GM18502 (cell line): ENCODE measurements at regions not wholly inside any gene's neighbourhood (a gene's known extent, or its start where the extent isn't known, plus 50 kb on each side); places are given as distances from the start of the nearest gene placed in this dataset.
"Not testable (repeated sequence)": the region's sequence is repeated elsewhere in the genome, so short reads cannot be mapped to it uniquely, and the experiment has no call there.

ENCODE experiments used
- ATAC-seq: cut with Tn5 transposase; IDR thresholded peaks from one replicate; pipeline ENCODE4 v1.9.1; 2021; ENCODE audit warnings: mild to moderate bottlenecking; ENCODE audit not compliant: unreplicated experiment, poor library complexity

DNA sequence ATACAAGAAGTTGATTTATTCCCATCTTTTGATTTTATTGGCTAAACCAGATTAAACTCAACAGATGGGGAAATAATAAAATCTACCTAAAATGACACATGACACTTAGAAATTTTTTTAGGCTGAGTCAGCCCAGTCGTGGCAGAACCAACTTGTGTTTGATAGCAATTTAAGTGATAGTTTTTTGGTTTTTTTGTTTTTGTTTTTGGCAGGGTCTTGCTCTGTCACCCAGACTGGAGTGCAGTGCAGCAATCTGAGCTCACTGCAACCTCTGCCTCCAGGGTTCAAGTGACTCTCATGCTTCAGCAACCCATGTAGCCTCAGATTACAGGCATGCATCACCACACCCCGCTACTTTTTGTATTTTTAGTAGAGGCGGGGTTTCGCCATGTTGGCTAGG is 370.3 kb upstream of the NOCT start:
- no peak for ATAC-seq

DNA sequence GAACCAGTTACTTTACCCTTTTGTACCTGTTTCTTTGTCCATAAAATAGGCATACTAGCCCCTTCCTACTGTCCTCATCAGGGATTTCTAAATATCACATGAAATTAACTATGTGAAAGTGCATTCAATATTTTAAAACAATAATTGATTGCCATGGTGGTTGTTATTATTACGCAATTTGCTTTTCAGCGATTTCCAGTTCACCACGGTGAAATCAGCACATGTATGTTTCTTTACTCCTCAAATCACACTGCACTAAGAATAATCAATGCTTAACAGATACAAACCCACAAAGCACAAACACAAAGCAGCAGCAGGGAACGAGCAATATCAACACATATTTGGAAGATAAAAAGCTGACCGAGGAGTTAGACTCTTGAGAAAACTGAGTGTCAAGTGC is 371.3 kb upstream of the NOCT start:
- no peak for ATAC-seq

DNA sequence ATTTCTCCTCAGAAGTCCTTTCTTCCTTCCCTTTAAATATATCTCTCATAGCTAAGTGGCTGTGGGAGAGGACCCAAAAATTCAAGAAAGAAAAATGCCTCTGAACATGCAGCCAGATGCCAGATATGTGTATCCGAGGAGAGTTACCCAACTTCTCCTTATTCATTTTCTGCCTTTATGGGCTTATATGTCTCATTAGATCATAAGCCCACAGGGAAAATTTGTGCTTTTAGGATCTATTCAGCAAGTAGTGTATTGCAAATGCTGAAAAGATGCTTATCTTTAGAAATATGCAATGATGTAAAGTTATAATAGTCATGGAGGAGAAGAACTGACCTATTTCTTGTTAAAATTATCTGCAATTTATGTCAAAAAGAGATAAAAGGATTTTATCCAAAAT is 371.8 kb upstream of the NOCT start:
- no peak for ATAC-seq

DNA sequence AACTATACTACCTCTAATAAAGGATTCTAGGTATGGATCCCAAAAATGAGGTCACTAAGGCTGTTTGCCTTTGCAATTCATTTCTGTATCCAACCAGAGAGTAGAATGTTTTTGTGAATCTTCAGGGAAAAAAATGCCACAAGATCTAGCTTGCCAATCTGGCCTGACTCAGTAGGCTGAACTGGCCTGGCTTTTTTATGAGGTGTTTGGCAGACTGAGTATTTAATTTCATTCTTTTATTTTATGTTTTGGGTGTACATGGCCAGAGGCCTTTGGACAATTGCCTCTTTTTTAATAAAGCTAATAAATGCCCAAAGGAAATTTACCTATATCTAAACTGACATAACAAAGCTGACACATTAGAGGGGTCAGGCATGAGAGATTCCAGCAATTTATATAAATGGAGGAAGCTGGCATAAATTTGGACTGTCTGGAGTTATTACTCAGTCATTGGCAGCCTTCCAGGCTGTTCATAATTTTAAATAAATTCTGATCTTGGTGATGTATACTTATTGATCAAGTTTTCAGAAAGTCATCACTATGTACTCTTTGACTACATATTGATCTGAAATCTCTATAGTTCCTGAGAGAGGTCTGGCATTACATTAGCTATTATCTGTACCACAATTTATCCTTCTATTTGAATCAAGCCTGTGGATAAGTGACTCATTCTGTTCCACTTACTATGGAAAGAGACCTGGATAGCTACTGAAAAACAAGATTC is 376.4 kb upstream of the NOCT start:
- ATAC-seq, result no peak

DNA sequence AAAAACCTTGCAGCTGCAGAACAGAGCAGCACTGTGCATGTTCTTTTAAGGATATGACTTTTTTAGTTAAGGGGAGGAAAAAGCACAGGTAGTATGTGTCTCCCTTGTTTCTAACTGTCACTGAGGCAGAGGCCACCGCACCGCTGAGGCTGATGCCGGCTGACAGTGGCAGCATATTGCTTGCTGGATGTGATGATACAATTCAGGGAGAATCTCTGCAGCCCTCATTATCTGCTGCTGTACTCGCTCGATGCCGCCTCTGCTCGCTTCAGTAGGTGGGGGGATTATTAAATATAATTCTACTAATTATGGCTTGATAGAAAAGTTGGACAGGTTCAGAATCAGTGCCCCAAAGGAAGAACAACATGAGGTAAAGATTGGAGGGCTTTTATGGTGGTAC is 378.8 kb upstream of the NOCT start:
- ATAC-seq, result no peak

DNA sequence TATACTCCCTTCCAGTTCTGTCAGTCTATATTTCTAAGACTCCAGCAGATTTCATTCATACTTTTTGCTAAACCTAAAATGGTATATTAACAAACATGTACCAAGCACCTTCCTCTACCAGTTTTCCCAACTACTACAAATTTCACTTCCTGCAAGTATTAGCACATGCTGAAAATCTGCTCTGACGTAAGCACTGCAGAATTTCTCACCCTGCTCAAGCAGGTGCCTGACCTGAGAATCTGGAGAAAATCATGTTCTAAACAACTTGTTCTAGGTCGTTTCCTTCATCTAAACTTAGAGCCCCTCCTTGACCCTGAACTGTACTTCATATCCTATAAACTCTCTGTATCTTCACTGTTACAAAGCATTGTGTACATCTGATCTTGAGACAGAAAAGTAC is 380.7 kb upstream of the NOCT start:
- no peak for ATAC-seq

DNA sequence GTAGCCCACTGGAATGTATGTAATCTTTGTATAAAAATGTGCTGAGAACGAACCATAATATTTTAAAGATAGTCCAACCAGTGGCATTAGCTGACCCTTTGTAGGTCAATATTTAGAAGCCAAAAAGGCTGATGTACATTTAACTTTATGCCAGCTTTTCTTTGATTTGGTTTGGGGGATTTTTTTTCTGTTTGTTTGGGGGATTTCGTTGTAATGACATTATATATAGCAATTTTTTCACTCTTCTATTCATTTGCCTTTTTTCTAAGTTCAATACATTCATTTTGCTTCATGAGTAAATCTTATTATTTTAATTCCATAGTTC is 382.0 kb upstream of the NOCT start:
- ATAC-seq, result no peak

DNA sequence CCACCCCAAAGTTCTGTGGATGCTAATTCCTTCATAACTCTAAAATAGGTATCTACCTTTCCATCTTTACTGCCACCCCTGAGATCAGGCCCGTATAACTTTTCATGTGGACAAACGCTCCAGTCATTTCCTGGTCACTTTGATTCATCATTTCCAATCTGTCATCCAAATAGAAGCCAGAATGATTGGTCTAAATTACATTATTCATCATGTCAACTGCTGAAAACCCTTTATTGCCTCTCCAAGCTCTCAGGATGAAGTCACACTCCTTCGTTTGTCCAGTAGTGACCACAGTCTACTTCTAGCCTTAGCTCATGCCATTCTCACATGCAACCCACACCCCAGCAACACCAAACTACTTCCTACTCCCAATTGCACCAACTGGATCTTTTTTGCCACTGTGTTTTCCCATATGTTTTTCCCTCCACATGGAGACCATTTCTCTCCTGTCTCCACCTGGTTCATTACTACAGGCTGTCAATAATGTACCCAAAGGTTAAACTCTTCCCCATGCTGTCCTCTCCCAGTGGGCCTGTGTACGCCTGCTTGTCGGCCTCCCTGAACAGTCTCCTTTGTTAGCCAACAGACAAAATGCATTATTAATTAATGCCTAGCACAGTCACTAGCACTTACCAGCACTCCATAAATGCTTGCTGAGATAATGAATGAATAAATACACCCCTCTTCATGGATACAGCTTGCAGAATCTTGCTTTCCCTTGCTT is 382.6 kb upstream of the NOCT start:
- ATAC-seq, result no peak

DNA sequence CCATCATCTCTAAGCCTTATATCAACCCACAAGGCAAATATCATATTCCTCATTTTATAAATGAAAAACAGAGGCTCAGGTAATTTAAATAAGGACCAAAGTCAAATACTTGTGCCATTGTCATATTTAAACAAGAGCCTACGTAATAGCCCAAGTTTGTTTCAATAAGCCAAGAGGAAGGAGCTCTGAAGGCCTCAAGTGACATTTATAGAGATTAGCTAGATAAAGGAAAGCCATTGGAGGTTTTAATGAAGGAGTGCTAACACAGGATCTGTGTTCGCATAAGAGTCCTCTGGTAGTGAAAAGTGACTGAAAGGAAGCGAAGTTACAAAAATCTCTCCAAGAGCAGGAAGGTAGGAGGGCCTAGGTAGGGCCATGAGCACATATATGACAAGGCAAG is 384.9 kb upstream of the NOCT start:
- ATAC-seq, result no peak

DNA sequence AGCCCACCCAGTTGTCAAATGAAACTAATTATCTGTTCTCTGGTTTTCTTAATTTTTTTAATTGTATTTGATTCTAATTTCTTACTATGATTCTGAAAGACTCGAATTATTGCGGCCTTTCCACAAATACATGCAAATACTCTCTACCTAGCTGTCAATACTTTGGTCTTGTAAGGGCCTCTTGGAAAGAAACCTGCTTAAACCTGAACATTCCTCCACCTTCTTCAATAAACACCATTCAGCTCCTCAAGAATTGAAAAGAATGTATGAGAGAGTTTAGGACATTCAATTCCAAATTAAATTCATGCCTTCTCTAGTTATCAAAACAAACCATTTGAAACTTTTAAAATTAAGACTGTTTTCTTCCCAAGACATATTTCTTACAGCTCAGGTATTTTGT is 385.9 kb upstream of the NOCT start:
- ATAC-seq, result no peak

DNA sequence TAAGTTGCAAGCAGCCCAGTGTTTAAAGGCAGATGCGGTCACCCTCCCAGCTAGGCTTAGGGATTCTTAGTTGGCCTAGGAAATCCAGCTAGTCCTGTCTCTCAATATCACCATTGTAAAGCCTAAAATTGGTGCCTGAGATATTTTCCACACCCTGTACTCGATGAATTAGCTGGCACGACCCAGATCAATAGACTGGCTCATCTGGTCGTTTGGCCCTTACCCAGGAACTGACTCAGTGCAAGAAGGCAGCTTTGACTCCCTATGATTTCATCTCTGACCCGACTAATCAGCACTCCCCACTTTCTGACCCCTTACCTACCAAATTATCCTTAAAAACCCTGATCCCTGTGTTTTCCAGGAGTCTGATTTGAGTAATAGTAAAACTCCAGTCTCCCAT is 384.9 kb upstream of the SLC7A11 start:
- ATAC-seq, result no peak

DNA sequence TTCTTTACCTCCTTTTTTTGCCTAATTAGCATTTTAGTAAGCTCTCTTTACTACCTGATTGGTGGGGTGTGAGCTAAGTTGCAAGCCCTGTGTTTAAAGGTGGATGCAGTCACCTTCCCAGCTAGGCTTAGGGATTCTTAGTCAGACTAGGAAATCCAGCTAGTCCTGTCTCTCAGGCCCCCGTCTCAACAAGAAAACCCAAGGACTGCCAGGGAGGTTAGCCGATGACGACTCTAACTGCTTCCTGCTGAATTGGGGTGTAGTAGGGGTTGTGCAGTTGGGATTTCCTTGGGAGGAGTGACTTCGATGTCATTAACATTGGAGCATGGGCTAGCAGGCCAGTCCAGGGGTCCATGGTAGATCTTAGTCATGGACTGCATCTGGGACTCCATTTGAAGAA is 380.2 kb upstream of the SLC7A11 start:
- ATAC-seq, result not testable (repeated sequence)

DNA sequence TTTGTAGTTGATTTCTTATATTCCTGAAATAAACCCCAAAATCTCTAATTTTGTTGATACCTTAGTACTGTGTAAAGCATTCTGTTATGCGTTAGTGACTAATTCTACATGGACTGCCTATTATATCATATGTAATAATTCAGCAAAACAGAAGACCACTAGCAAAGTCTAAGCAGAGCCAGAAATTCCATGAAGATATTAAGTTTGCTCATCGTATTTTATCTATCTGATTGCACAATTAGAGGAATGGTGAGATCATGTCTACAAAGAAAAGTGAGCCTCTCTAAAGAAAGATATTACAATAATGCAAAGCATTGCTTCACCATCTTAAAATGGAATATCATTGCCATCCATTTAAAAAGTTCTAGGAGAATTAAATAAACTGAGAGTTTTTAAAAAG is 374.6 kb upstream of the SLC7A11 start:
- no peak for ATAC-seq

DNA sequence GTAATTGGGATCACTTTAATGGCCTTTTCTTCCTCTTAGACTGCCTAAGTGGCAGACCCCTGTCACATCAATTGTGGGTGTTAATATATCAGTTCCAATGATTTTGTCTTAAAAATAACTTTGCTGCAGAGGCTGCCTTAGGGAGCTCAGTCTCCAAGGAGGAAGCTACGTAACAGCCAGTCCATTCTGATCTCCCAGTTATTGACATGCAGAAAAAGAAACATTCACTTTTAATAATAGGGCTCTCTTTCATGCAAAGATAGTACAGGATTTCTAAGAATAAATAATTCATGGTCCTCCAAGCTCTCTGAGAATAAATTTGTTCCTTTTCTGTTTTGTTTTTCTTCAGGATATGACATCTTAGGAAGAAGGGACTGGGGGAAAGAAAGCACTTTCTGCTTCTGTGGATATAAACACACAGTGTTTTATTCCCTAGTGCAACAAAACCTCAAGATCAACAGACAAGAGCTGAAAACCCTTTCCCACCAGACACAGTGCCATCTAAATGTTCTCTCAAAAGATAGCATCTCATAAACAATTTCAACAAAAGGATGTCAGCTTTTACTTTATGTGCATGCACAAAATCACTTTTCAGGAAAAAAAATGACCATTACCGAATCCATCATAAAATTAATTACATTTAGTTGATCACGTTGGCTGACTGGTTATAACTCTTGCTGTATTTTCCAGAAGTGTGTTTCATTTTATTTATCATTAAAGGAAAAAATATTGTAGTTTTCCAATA is 372.4 kb upstream of the SLC7A11 start:
- ATAC-seq, result no peak

DNA sequence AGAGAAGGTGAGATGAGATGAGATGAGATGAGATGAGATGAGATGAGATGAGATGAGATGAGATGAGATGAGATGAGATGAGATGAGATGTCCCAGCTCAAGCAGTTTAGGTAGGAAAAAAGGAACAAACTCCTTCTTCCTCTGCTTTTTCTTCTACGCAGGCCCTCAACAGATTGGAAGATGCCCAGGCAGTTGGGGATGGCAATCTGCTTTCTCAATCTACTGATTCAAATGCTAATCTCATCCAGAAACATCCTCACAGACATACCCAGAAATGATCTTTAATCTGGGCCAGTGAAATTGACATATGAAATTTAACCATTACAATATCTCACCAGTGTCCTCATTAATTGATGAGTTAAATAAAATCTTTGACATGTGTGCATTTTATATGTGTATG is 370.3 kb upstream of the SLC7A11 start:
- no peak for ATAC-seq

DNA sequence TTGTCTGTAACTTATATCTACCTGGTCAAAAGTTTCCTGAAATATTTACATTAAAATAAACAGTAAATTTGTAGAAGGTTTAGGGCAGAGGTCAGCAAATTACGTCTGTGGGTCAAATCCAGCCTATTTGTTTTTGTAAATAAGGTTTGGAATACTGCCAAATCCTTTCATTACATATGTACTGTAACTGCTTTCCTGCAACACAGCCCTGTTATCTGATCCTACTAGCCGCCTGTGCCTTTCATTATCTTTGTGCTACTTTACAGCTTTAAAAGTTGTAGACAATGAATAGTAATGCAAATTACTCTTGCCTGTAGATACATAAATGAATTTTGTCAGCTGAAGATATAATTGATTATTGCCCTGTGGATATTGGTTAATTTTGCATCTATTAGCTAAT is 369.6 kb upstream of the SLC7A11 start:
- ATAC-seq, result no peak

DNA sequence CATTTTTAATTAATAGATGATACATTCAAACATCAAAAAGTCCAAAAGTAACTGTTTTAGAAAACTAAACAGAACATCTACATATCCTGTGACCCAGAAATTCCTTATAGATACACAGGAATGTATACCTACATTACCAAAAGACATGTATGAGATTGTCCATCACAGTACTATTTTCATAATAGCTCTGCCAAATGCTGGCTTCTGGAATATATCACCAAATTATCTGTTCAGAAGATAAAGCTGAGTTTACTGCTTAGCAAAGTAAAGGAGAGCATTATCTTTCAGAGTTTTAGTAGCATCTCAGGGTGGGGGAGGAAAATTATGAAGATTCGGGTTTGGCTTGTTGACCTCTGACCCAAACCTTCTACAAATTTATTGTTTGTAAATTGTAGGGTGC is 368.9 kb upstream of the SLC7A11 start:
- no peak for ATAC-seq

DNA sequence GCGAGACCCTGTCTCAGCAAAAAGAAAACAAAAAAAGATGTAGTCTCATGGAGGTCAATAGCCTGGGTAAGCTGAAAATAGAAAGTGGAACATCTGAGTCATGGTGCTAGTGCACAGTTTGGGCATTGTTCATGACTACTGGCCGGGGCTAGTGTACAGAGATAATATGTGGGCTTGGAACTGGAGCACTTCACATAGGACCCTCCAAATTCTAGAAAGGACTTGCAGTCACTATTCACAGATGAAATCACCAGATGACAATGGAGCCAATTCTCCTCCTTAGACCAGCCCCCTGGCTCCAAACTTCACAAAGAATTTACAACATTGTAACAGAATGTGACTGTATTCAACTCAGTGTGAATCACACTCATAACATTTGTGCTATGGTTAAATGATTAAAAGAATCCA is 367.8 kb upstream of the SLC7A11 start:
- ATAC-seq, result peak; percentile 78

DNA sequence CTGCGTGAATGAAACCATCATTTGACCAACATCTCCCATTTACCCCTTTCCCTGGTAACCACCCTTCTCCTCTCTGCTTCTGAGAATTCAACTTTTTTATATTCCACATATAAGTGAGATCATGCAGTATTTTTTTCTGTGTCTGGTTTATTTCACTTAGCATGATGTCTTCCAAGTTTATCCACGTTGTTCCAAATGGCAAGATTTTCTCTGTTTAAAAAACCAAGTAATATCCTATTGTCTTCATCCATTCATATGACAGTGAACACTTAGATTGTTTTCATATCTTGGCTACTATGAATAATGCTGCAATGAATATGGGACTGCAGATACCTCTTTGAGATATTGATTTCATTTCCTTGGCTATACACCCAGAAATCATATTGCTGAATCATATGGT is 362.4 kb upstream of the SLC7A11 start:
- ATAC-seq, result no peak

DNA sequence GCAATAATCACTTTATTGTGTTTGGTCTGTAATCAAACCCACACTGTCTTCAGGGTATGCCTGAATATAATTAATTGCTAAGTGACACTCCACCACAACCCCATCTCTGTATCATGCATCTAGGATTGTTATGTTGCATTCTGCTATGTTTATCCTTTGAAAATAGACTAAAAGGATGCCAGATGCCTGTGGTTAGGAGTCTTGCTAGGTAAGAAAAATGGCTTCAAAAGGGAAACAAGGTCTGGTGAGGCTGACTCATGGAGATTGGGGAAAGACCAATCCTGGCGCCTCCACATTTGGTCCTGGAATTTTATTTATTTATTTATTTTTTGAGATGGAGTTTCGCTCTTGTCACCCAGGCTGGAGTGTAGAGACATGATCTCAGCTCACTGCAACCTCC is 360.5 kb upstream of the SLC7A11 start:
- ATAC-seq, result no peak

DNA sequence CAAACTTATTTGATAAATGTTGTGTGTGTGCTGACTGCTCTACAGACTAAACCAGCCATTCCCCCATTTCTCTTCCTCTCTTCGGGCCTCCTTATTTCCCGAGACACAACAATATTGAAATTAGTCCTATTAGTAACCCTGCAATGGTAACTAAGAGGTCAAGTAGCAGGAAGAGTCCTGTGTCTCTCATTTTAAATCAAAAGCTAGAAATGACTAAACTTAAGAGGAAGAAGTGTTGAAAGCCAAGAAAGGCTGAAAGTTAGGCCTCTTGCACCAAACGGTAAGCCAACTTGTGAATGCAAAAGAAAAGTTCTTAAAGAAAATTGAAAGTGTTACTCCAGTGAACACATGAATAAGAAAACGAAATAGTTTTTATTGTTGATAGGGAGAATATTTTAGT is 357.8 kb upstream of the SLC7A11 start:
- ATAC-seq, result peak; percentile 68

DNA sequence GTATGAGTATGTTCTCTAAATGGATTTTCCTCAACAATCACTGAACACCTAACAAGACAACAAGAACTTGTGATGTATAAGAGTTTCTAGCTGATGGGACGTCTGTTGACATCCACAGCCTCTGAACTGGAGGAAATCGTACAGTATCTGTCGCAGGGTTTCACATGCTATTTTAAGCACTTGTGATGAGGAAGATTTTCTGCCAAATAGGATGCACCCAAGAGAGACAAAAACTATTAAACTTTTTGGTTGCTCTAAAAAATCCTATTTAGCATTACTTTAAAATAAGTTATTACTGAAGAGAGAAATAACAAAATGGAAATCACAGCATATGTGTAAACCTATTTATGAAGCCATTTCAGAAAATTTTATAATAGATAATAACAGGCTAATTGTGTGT is 356.1 kb upstream of the SLC7A11 start:
- ATAC-seq, result no peak
